NT2/D1 (cell line): ENCODE measurements at regions not wholly inside any gene's neighbourhood (a gene's known extent, or its start where the extent isn't known, plus 50 kb on each side); places are given as distances from the start of the nearest gene placed in this dataset.

Experiments
- DNase-seq: peaks from one replicate; pipeline ENCODE4 v3.0.0-alpha.2; 2011; ENCODE audit warnings: low read depth, low spot score
- H3K27me3 ChIP-seq: 2 replicates; pipeline ENCODE4 v1.6.0; 2011; ENCODE audit warnings: mild to moderate bottlenecking; ENCODE audit not compliant: insufficient read length, insufficient read depth
- H3K36me3 ChIP-seq: 2 replicates; pipeline ENCODE4 v1.6.1; 2011; ENCODE audit warnings: mild to moderate bottlenecking, low read length, mixed read lengths; ENCODE audit not compliant: insufficient read depth, insufficient read length
- H3K4me1 ChIP-seq: 2 replicates; pipeline ENCODE4 v1.5.1; 2011; ENCODE audit not compliant: insufficient read depth, insufficient read length
- H3K4me3 ChIP-seq: 2 replicates; pipeline ENCODE4 v1.5.1; 2011; ENCODE audit warnings: low read depth; ENCODE audit not compliant: insufficient read length
- H3K9ac ChIP-seq: 2 replicates; pipeline ENCODE4 v1.6.0; 2011; ENCODE audit warnings: low read depth; ENCODE audit not compliant: insufficient read length
- H3K9me3 ChIP-seq: 2 replicates; pipeline ENCODE4 v1.5.1; 2011; ENCODE audit warnings: mild to moderate bottlenecking, low read length; ENCODE audit not compliant: insufficient read depth
- SUZ12 ChIP-seq: IDR thresholded peaks from 2 replicates; pipeline ENCODE4 v1.6.1; 2011; ENCODE audit not compliant: insufficient read length, insufficient read depth; ENCODE audit errors: extremely low read depth
- YY1 ChIP-seq: IDR thresholded peaks from 2 replicates; pipeline ENCODE4 v1.6.1; 2011; ENCODE audit not compliant: insufficient read length, insufficient read depth
- ZNF274 ChIP-seq: IDR thresholded peaks from 2 replicates; pipeline ENCODE4 v1.6.1; 2011; ENCODE audit warnings: mild to moderate bottlenecking, low read depth, low read length

GRCh38 chr21:41640748-41641509 is 125.9 kb downstream of the RIPK4 start:
- TF ChIP-seq ZNF274 (no peak), SUZ12 (no peak), YY1 (no peak)
- H3K36me3 ChIP-seq = no peaks in the 10 kb centered on the region
- H3K4me3 ChIP-seq = no peak overlapping the region
- peaks cover 19% of the 10 kb centered on the region; the same call in 1 of the 2 replicates for H3K9me3 ChIP-seq
- H3K4me1 ChIP-seq = no peaks in the 10 kb centered on the region
- no peak overlapping the region for H3K9ac ChIP-seq
- no peak for DNase-seq
- no peaks in the 10 kb centered on the region for H3K27me3 ChIP-seq

- H3K4me3 ChIP-seq = no peak overlapping the region
- no peaks in the 10 kb centered on the region for H3K36me3 ChIP-seq
- H3K9ac ChIP-seq = no peak overlapping the region
- peaks cover 19% of the 10 kb centered on the region; the same call in 1 of the 2 replicates for H3K9me3 ChIP-seq
- TF ChIP-seq ZNF274 (no peak), SUZ12 (no peak), YY1 (no peak)
- DNase-seq = no peak
- H3K4me1 ChIP-seq = peaks cover 8% of the 10 kb centered on the region
- no peaks in the 10 kb centered on the region for H3K27me3 ChIP-seq
Measured at GRCh38 chr21:41639766-41640165, 127.1 kb downstream of the RIPK4 start.

- Histone ChIP-seq H3K4me1 (peaks cover 10% of the 10 kb centered on the region), H3K4me3 (no peak overlapping the region), H3K36me3 (no peaks in the 10 kb centered on the region), H3K9ac (no peak overlapping the region), H3K9me3 (peaks cover 19% of the 10 kb centered on the region; the same call in 1 of the 2 replicates), H3K27me3 (no peaks in the 10 kb centered on the region)
- DNase-seq = no peak
- TF ChIP-seq YY1 (no peak), SUZ12 (no peak), ZNF274 (no peak)
Measured at GRCh38 chr21:41639336-41639735, 127.5 kb downstream of the RIPK4 start.

- peaks cover 10% of the 10 kb centered on the region for H3K4me1 ChIP-seq
- no peak overlapping the region for H3K4me3 ChIP-seq
Measured at GRCh38 chr21:41638201-41638790, 128.6 kb downstream of the RIPK4 start.

GRCh38 chr21:41636636-41637630 is 129.0 kb upstream of the TMPRSS2 start:
- H3K4me1 ChIP-seq = peaks cover 13% of the 10 kb centered on the region
- no peak for TF ChIP-seq SUZ12
- TF ChIP-seq ZNF274 = no peak
- TF ChIP-seq YY1 = no peak
- H3K4me3 ChIP-seq = no peak overlapping the region
- no peaks in the 10 kb centered on the region for H3K27me3 ChIP-seq
- DNase-seq = no peak
- peaks cover 19% of the 10 kb centered on the region; the same call in 1 of the 2 replicates for H3K9me3 ChIP-seq
- H3K36me3 ChIP-seq = no peaks in the 10 kb centered on the region
- no peak overlapping the region for H3K9ac ChIP-seq

More at GRCh38 chr21:41638201-41638790, 128.6 kb downstream of the RIPK4 start:
- TF ChIP-seq YY1 = no peak
- no peak for TF ChIP-seq SUZ12
- TF ChIP-seq ZNF274 = no peak
- Histone ChIP-seq H3K27me3 (no peaks in the 10 kb centered on the region), H3K36me3 (no peaks in the 10 kb centered on the region), H3K9ac (no peak overlapping the region), H3K9me3 (peaks cover 19% of the 10 kb centered on the region; the same call in 1 of the 2 replicates)
- no peak for DNase-seq

GRCh38 chr21:41635874-41636273 is 127.9 kb upstream of the TMPRSS2 start:
- no peak for DNase-seq
- H3K9me3 ChIP-seq = peaks cover 19% of the 10 kb centered on the region; the same call in 1 of the 2 replicates
- H3K4me1 ChIP-seq = peaks cover 16% of the 10 kb centered on the region
- no peak overlapping the region for H3K9ac ChIP-seq
- H3K27me3 ChIP-seq = no peaks in the 10 kb centered on the region
- no peaks in the 10 kb centered on the region for H3K36me3 ChIP-seq
- H3K4me3 ChIP-seq = no peak overlapping the region
- TF ChIP-seq YY1 (no peak), SUZ12 (no peak), ZNF274 (no peak)
